GM18861 (cell line): ENCODE measurements at regions not wholly inside any gene's neighbourhood (a gene's known extent, or its start where the extent isn't known, plus 50 kb on each side); places are given as distances from the start of the nearest gene placed in this dataset.
"Not testable (repeated sequence)": the region's sequence is repeated elsewhere in the genome, so short reads cannot be mapped to it uniquely, and the experiment has no call there.

ENCODE experiments used
- ATAC-seq: cut with Tn5 transposase; IDR thresholded peaks from one replicate; pipeline ENCODE4 v1.9.1; 2021; ENCODE audit not compliant: unreplicated experiment

DNA sequence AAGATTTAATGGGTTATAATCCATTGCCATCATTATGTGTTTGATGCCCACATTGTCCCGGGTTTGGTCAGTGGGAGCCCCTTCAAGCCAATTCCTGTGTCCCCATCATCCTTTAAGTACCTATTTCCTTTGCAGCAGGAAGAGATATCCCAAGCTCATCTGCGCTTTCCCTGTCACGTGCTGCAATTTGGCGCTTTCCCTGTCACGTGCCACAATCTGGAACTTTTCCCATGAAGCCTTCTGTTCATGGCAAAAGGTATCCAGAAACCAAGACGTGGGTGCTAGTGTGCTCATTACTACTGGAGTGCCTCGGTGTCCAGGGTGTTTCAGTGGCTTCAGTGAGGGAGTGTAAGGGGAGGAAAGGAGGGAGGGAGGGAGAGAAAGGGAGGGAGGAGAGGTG lies 168.5 kb downstream of the NPIPB11 start:
- ATAC-seq = no peak

DNA sequence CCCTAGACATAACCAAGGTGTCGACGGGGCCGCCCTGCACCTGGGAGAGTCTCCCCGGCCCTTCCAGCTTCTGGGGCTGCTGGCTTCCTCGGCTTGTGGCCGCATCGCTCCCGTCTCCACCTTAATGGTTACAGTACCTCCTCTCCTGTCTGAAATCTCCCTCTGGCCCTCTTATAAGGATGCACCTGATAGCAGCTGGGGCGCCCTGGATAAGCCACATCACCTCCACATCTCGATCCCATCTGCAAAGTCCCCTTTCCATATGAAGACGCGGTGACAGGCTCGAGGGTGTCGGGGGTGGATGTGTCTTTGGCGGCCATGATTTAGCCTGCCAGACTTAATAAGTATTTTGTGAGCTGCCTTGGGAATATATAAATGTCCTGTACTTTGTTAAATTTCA lies 169.0 kb downstream of the NPIPB11 start:
- ATAC-seq = not testable (repeated sequence)

DNA sequence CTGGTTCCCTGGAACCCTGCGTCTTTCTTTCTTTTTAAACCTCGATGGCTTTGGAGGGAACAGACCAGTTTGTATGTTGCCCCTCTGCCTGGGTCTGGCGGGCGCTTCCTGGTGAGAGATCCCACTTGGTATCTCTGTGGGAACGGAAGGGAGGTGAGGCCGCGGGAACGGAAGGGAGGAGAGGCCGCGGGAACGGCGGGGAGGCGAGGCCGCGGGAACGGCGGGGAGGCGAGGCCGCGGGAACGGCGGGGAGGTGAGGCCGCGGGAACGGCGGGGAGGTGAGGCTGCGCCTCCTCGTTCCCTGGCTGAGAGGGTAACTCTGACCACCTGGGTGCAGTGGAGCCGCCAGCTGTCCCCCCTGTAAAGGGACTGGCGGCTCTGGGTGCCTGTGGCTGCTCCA lies 169.5 kb downstream of the NPIPB11 start:
- not testable (repeated sequence) for ATAC-seq

DNA sequence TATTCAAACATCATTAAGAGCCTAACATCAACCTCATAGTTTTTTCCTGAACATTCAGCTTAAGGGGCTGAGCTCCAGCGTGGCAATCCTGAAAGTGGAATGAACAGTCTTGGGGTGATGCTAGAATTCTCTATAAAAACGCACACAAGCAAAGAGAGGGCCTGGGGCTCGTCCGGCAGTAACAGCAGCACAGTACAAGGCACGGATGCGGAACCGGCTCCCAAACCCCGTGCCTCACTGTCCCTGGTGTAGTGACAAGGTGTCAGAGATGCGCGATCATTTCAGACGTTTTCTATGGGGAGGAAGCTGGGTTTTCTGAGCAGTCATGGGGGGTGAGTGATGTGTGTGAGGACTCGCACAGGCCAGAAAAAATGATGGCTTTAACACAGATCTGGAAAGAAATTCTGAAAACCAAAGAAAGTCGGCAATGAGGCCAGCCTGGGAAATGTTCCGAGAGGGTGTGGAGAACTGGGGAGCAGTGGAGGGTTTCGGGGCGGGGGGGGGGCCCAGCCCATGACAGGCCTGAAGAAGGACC lies 170.6 kb downstream of the NPIPB11 start:
- not testable (repeated sequence) for ATAC-seq

DNA sequence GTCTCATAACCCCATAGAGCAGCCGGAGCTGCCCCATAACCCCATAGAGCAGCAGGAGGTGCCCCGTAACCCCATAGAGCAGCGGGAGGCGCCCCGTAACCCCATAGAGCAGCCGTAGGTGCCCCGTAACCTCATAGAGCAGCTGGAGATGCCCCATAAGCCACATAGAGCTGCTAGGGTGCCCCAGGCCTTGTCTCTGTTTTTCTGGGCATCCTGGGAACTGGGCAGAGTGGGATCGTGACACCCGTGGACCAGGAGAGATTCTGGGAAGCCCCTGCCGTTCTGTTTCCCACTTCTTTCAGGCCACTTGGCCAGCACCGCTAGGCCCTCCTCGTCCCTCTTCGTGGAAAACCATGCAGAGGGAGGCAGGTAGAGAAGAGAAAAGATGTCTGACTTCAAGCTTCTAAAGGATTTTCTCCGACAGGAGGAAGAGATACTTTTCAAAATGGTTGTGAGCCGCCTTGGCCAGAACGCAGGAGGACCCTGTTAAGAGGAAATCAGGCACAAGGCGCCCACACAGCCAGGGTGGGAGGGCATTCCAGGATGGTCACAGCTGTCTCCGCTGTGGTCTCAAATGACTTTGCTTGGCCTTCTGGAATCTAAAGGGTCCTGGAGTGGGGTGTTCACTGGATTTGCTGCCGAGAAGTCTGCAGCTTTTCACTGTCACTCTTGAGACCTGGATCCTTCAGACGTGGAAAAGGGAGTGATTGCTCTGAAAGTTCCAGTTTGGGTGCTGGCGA lies 171.8 kb downstream of the NPIPB11 start:
- not testable (repeated sequence) for ATAC-seq

DNA sequence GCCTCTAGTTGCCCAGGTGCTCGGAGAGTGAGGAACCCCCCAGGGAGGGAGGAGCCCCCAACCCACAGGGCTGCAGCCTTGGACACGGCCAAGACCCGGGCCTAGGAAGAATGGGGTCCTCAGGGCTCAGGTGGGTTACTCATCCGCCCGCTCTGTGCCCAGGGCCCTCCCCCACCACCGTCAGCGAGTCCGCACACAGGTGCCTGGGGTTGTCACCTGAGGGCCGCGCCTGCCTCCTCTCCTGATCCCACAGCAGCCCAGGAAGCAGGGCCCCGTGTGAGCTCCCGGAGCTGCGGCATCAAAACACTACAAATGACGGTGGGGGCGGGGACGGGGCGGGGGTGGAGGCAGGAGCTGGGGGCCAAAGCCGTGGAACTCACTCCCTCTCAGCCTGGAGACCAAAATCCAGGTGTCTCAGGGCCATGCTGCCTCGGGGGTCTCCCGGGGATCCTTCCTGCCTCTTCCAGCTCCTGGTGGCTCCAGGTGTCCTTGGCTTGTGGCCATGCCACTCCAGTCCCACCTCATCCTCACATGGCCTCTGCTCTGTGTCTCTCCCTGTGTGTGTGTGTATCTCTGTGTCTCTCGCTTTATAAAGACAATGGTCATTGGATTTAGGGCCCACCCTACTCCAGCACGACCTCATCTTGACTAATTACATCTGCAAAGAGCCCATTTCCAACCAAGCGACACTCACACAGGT lies 172.7 kb downstream of the NPIPB11 start:
- ATAC-seq = not testable (repeated sequence)

DNA sequence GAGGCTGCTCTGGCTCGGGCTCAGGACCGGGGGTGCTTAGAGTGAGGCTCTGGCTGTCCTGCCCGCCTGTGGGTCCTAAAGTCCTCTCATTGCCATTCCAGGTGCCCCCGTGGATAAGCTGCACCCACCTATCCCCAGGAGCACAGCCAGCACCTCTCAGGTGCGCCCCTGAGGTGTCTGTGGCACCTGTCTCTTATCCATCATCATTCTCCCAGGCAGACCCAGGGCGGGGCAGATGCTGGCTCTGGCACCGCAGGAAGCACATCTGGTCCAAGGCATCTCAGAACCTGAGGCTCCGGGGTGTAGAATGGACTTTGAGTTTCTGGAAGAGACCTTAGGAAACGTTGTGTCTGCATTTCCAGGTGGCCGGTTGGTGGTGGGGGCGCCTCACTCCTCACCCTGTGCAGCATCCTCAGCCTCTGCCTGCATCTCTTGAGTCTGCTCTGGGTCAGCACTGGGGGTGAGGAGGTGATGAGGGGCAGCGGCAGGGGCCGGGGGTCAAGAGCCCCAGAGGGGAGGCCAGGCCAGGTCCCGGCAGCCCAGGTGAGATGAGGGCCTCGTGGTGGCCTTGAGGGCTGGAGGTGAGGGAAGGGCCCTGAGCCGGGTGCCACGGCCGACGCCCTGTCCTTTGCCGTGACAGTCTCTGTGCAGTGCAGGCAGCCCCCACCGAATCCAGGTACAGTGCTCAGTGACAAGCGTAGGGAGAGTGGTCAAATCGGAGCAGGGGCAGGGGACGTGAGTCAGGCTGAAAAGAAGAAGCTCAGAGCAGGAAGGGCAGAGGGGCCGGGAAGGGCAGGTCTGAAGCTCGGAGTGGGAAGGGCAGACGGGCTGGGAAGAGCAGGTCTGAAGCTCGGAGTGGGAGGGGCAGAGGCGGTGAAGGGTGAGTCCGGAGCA lies 173.5 kb downstream of the NPIPB11 start:
- ATAC-seq = no peak

DNA sequence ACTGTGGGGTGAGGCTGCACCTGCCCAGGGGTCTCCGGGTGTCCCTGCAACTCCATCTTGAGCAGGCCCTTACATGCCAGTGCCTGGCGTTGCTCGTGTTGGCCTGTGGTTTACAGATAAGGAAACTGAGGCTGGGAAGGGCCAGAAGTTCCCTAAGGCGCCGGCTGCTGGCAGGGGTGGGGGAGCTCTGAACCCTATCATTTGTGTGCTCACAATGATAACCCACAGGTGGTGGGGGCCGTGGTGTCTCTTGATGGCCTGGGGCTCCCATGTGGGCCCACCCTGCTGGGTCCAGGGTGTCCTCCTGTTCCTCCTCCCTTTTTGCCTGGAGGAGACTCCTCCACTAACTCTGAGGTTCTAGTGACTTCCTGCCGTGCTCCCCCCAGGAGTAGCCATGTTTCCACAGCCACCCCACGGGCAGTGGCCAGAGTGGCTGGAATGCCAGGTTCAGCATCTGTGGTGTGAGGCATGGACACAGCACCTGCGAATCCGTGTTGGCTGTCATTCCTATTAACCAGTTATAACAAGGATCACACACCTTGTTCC lies 174.3 kb downstream of the NPIPB11 start:
- not testable (repeated sequence) for ATAC-seq

DNA sequence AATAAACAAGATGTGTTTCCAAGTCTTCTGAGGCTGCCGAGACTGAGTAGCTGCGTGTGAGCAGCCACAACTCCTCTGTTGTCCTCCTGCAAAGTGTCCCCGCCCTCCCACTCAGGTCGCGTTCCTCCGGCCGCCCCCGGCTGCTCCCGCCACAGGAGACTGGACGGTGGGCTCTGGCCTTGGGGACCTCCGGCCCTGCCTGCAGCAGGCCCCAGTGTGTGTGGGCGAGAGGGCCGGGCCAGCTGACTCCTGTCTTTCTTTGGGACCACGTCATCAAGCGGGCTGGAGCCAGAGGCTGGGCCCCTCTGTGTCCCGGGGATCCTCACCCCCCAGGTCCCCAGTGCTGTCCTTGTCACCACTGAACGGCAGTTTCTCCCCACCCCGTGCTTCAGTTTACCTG lies 175.3 kb downstream of the NPIPB11 start:
- ATAC-seq = no peak

DNA sequence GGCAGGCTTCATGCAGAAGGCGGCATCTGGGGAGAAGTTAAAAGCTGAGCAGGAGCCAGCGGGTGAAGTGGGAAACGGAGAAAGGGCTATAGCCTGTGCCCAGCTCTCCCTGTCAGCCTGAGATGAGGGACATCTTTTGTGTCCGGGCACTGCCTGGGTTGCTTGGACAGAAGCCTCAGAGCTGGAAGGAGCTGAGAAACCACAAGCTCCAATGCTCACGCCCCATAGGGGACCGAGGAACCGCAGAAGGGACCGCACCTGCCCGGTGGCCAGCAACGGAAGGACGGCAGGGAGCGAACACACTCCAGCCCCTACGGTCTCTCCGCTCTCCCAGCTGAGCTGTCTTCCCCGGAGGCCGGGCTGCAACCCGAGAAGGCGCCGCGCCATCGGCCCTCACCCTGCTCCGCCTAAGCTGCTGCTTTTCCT lies 175.8 kb downstream of the NPIPB11 start:
- no peak for ATAC-seq

DNA sequence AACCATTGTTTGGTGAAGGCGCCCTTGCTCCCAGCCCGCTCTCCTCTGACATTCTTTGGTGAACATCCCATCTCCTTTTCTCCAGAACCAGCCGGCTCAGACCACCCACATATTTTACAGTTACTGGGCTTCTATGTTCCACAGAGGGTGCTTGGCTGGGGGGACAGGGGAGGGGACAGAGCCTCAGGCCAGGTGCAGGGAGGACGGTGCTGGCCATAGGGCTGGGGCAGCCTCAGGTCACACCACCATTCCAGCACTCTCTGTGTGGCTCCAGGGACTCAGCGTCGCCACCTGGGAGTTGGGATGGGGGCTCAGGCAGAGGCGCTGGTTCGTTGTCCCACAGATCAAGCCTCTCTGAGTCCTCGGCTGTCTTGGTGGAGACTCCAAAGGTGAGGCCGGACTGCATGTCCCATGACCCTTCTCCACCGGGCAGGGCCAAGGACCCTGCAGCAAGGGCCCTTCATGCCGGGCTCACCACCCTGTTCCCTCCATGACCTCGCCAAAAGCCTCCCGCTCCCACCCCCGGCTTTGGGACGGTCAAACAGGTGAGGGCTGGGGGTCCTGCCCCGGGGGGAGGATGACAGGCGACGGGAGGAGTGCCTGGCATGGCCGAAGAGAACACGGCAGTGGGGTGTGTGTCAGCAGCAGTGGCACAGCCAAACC lies 176.4 kb downstream of the NPIPB11 start:
- not testable (repeated sequence) for ATAC-seq

DNA sequence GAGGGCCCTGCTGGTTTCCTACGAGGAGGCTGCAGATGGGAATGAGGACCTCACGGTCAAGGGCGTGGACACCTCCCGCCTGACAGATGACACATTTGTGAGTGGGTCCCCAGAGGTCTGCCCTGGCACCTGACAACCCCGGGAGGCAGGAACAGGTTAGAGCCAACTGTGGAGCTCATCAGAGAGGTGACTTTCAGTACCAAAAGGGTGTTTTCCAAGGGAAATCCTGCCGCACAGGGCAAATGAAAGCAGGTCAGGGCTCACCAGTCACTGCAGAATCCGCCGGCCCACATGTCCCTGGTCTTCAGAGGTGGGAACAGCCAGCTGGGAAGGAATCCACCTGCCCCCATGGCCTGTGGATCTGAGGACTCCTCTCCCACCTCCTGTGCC lies 176.9 kb downstream of the NPIPB11 start:
- not testable (repeated sequence) for ATAC-seq

DNA sequence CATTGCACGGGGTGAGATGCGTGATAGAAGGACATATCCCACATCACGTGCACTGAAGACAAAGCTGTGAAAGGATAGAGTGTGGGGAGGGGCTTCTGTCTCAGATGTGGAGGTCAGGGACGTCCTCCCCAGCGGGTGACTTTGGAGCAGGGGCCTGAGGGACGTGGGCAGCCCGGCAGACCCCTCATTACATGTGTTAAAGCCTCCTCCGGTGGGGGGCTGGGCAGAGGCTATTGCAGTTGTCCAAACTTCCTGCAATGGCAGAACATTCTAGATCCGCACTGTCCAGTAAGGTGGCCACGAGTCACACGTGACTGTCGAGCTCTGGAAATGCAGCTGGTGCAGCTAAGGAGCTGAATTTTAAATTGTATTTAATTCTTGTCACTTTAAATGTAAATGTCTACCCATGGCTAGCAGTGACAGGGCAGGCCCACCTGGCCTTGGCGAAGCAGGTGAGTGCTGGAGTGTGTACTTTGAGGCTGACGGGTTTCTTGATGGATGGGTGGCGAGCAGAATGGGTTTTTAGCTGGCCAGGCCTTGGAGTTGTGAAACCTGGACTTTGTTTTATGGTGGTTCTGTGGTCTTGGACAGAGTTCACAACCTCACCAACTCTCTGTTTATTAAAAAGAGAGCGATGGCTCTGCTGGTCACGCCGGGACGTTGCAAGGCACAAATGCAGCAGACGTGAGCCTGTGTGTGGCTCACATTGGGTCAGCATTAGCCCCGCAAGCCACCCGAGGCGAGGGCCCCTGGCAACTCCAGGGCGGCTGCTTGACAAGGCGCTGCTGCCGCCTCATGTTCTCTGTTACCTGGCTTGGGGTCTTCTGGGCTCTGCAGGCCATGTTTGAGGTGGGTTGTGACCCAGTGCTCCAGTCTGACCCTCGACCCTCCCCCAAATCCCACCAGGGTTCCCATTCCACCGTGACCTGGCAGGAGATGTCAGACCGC lies 177.6 kb downstream of the NPIPB11 start:
- not testable (repeated sequence) for ATAC-seq

DNA sequence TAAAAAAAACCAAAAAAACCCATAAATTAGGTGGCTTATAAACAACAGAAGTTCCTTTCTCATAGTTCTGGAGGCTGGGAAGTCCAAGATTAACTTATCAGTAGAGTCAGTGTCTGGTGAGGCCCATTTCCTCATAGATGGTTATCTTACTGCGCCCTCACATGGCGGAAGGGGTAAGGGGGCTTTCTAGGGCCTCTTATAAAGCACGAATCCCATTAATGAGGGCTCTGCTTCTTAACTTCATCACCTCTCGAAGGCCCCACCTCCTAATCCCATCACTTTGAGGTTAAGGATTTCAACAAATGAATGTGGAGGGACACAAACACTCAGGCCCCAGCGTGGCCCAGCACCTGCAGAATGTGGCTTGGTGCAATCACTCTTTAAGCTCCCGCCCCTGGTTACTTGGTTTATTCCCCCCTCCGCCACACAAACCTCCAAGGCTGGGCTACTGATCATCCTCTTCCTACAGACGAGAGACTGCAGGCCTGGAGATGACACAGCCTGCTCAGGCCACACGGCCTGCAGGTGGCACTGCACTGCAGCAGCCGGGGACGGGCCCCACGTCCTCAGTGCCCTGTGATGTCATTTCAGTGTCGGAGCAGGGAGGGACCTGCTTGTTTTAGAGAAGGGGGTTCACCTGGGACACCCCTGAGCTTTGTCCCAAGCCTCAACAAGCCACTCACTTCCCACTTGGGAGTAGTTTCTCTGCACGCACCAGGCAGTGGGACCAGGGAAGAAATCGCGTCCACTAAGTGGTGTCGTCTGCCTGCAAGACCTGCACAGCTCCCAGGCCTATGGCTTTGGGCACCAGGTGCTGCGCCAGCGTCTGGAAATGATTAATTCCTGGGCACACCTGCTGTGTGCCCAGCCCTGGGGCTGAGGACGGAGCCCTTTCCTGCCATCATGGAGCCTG lies 178.5 kb downstream of the NPIPB11 start:
- ATAC-seq = not testable (repeated sequence)

DNA sequence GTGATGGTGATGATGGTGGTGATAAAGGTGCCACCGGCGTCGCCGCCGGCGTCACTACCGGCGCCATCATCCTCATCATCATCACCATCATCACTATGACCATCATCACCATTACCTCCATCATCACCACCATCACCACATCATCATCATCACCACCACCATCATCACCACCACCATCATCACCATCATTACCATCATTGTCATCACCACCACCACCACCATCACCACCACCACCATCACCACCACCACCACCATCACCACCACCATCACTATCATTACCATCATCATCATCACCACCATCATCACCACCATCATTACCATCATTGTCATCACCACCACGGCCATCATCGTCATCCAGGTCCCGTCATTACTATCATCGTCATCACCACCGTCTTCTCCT lies 179.7 kb downstream of the NPIPB11 start:
- ATAC-seq = no peak

DNA sequence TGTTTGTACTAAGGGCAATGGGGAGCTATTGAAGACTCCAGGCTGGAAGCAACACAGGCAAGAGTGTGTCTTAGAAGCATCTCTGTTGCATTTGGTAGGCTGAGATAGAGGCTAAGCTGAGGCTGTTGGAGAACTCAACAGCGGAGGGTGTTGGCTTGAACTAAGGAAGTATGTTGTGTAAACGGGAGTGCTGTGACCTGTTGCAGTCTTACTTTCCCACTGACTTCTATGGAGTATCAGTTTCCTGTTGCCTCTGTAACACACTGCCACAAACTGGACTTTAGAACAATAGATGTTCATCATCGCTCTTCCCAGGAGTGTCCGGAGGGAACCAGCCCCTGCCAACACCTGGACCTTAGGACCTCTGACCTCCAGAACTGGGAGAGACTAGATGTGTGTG lies 181.8 kb downstream of the NPIPB11 start:
- not testable (repeated sequence) for ATAC-seq

DNA sequence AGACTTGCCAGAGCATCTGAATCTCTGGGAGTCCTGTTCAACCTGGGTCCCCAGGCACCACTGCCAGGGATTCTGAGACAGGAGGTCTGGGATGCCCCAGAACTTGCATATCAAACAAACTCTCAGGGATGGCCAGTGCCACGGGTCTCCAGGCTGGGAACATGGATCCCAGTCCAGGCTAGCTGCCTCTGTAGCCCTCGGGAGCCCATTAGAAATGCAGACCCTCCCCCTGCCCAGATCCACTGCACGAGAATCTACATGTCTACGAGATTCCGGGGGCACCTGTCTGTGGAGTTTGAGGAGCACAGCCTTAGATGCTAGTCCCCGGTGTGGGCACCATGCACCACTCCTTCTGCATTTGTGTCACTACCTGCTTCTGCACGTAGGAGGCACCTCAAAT lies 183.9 kb downstream of the NPIPB11 start:
- ATAC-seq = not testable (repeated sequence)

DNA sequence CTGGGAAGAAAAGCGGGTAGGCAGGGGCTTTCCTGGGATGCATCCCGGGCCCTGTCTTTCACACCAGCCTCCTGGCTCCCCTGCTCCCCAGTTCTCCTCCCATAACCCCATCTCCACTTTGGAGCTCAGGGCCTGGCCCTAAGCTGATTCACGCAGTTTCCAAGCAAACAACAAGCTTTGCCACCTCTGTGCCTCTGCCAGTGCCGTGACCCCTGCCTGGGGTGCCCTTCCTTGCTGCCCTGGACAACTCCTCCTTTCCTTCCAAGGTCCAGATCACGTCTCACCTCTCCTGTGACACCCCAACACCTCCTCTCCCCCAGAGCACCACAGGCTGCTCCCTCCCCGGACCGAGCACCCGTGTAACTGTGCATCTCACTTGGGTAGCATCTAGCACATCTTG lies 184.5 kb downstream of the NPIPB11 start:
- not testable (repeated sequence) for ATAC-seq
